ENCODE measurements at regions not wholly inside any gene's neighbourhood (a gene's known extent, or its start where the extent isn't known, plus 50 kb on each side); places are given as distances from the start of the nearest gene placed in this dataset.

DNA sequence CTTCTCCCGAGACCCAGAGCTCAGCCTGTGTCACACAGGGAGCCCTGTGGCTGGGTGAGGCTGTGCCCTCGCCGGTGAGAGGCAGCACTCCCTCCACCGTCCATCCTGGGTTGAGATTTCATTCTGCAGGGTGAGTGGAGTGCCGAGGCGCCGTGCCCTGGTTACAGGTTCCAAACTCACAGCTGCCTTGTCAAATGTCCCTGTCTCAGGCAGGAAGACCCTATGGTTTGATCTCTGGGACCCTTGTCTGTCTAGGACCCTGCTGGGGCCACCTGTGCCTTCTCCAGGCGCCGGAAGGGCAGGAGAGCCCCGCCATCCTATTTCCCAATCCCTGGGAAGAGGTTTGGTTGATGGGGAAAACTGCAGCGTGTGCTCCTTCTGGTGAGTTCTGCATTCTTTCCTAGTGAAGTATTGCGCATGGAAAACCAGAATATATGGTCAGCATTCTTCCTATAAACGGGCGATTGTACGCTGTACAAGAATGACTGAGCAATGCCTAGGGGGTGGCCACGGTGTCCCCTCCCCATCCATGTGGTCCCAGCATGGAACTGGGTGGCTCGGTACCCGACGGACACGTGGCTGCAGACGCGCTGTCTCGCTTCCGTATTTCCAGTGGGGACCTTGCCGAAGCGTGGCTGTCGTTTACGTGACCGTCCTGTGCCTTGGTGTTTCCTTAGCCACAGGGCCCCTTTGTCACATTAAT lies 95.9 kb upstream of the COL5A1 start:
- no peak for TF ChIP-seq CTCF (IDR thresholded peaks at IDR 0.05)
- Mint-ChIP-seq H3K9me3 (no peaks in the 10 kb centered on the region), H3K27me3 (ENCODE audit: low read depth in 2 of 2) (peaks cover 0 to 3% of the 10 kb centered on the region in 2 donors), H3K4me1 (no peaks in the 10 kb centered on the region), H3K4me3 (no peak overlapping the region), H3K36me3 (no peaks in the 10 kb centered on the region), H3K27ac (no peak overlapping the region)
- ATAC-seq, result no peak
- Histone ChIP-seq H3K27me3 (ENCODE audit: control insufficient read depth, insufficient read depth, low read length) (no peaks in the 10 kb centered on the region), H3K9me3 (ENCODE audit: control insufficient read depth, insufficient read depth, low read length) (no peaks in the 10 kb centered on the region), H3K27ac (ENCODE audit: low read length) (no peak overlapping the region), H3K4me1 (ENCODE audit: control insufficient read depth, insufficient read depth, low read length) (no peaks in the 10 kb centered on the region), H3K36me3 (ENCODE audit: control insufficient read depth, insufficient read depth, low read length) (no peaks in the 10 kb centered on the region), H3K4me3 (ENCODE audit: low read length) (no peak overlapping the region)
- no peak for DNase-seq
- WGBS (ENCODE audit: insufficient coverage), result 51% methylated on average over 29 of the region's 29 CpGs
- intact Hi-C loops (cut with micrococcal nuclease), result no loop called here

DNA sequence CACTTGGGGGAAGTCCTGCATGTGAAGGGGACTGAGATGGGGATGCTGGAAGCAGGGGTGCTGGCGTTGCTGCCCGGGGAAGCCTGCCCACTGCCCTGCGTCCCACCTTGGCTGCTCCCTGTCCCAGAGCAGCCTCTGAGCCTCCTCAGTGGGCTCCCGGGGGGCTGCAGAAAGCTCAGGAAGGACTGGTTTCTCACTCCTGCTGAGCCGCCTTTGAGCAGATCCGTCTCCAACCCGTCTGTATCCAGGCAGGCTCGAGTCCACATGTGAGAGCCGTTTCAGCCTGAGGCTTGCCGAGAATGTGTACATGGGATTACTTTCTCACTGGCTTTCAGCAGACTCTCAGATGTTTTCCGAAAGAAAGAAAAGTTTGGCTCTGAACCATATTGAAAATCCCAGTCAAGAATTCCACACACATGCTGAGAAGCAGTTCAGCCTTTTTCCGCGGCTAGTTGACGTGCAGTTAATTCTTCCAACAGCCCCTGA lies 95.3 kb upstream of the COL5A1 start:
- Histone ChIP-seq H3K9me3 (ENCODE audit: control insufficient read depth, insufficient read depth, low read length) (no peaks in the 10 kb centered on the region), H3K4me3 (ENCODE audit: low read length) (no peak overlapping the region), H3K36me3 (ENCODE audit: control insufficient read depth, insufficient read depth, low read length) (no peaks in the 10 kb centered on the region), H3K27ac (ENCODE audit: low read length) (no peak overlapping the region), H3K27me3 (ENCODE audit: control insufficient read depth, insufficient read depth, low read length) (no peaks in the 10 kb centered on the region), H3K4me1 (ENCODE audit: control insufficient read depth, insufficient read depth, low read length) (no peaks in the 10 kb centered on the region)
- no peaks in the 10 kb centered on the region for H3K9me3 Mint-ChIP-seq
- H3K27ac Mint-ChIP-seq, result no peak overlapping the region
- 78% methylated on average over 14 of the region's 14 CpGs for WGBS (ENCODE audit: insufficient coverage)
- H3K4me3 Mint-ChIP-seq, result no peak overlapping the region
- peaks cover 0 to 3% of the 10 kb centered on the region in 2 donors for H3K27me3 Mint-ChIP-seq (ENCODE audit: low read depth in 2 of 2)
- intact Hi-C loops (cut with micrococcal nuclease), result no loop called here
- H3K4me1 Mint-ChIP-seq, result no peaks in the 10 kb centered on the region
- DNase-seq, result no peak
- no peak for TF ChIP-seq CTCF (IDR thresholded peaks at IDR 0.05)
- no peak for ATAC-seq
- H3K36me3 Mint-ChIP-seq, result no peaks in the 10 kb centered on the region

DNA sequence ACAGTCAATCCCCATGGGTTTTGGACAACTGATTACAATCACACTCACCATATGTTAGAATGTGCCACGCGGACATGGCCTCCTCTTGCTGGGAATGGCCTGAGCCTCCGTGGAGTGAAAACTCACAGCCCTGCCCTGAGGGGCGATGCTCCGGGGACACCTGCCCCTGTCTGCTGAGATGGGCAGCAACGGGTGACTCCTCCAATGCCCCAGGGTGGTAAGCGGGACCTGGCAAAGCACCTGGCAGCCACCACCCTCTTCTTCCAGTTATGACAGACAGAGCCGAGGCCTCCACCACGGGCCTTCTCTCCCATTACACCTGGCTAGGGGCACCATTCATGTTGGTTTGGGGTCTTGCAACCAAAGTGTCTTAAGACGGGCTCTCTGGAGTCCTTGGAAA lies 94.9 kb upstream of the COL5A1 start:
- H3K27me3 Mint-ChIP-seq (ENCODE audit: low read depth in 2 of 2), result peaks cover 0 to 3% of the 10 kb centered on the region in 2 donors
- H3K27ac Mint-ChIP-seq, result no peak overlapping the region
- intact Hi-C loops (cut with micrococcal nuclease), result no loop called here
- Histone ChIP-seq H3K36me3 (ENCODE audit: control insufficient read depth, insufficient read depth, low read length) (no peaks in the 10 kb centered on the region), H3K4me3 (ENCODE audit: low read length) (no peak overlapping the region), H3K27ac (ENCODE audit: low read length) (no peak overlapping the region), H3K9me3 (ENCODE audit: control insufficient read depth, insufficient read depth, low read length) (no peaks in the 10 kb centered on the region), H3K27me3 (ENCODE audit: control insufficient read depth, insufficient read depth, low read length) (no peaks in the 10 kb centered on the region), H3K4me1 (ENCODE audit: control insufficient read depth, insufficient read depth, low read length) (no peaks in the 10 kb centered on the region)
- WGBS (ENCODE audit: insufficient coverage), result 94% methylated on average over 10 of the region's 10 CpGs
- no peaks in the 10 kb centered on the region for H3K4me1 Mint-ChIP-seq
- no peaks in the 10 kb centered on the region for H3K9me3 Mint-ChIP-seq
- no peak for TF ChIP-seq CTCF (IDR thresholded peaks at IDR 0.05)
- ATAC-seq (no peak), DNase-seq (no peak)
- H3K4me3 Mint-ChIP-seq, result no peak overlapping the region
- H3K36me3 Mint-ChIP-seq, result no peaks in the 10 kb centered on the region

Data from natural killer cell (primary cell).